ENCODE measurements at regions not wholly inside any gene's neighbourhood (a gene's known extent, or its start where the extent isn't known, plus 50 kb on each side); places are given as distances from the start of the nearest gene placed in this dataset.
A peak's percentile ranks its signal among the peaks of the same experiment; 100 is the strongest.
"Not testable (repeated sequence)": the region's sequence is repeated elsewhere in the genome, so short reads cannot be mapped to it uniquely, and the experiment has no call there.

DNA sequence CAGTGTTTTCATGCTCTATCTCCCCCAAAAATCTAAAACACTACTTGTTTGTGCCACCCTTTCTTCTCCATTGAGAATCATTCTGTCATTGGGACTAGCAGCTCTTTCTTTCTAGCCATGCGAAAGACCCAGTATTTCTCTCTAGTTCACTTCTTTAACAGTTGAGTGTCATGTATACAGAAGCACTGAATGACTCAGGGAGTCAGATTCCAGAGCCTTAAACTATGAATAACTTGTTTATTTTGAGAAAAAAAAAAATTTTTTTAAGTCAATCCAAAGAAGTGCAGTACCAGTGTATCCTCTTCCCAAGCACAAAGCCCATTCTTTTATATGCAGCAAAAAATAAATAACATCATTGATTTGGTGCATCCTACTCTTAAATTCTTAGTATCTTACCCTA, 415.4 kb upstream of the GRAMD2B start:
- no peak overlapping the region for H3K4me3 ChIP-seq (ENCODE audit: low read depth, low read length)
- no peak for DNase-seq (ENCODE audit: low read depth)
- TF ChIP-seq, protein P1, sequence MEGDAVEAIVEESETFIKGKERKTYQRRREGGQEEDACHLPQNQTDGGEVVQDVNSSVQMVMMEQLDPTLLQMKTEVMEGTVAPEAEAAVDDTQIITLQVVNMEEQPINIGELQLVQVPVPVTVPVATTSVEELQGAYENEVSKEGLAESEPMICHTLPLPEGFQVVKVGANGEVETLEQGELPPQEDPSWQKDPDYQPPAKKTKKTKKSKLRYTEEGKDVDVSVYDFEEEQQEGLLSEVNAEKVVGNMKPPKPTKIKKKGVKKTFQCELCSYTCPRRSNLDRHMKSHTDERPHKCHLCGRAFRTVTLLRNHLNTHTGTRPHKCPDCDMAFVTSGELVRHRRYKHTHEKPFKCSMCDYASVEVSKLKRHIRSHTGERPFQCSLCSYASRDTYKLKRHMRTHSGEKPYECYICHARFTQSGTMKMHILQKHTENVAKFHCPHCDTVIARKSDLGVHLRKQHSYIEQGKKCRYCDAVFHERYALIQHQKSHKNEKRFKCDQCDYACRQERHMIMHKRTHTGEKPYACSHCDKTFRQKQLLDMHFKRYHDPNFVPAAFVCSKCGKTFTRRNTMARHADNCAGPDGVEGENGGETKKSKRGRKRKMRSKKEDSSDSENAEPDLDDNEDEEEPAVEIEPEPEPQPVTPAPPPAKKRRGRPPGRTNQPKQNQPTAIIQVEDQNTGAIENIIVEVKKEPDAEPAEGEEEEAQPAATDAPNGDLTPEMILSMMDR (IDR thresholded peaks at IDR 0.05; ENCODE audit: control insufficient read depth, extremely low read depth, insufficient read depth) = no peak

DNA sequence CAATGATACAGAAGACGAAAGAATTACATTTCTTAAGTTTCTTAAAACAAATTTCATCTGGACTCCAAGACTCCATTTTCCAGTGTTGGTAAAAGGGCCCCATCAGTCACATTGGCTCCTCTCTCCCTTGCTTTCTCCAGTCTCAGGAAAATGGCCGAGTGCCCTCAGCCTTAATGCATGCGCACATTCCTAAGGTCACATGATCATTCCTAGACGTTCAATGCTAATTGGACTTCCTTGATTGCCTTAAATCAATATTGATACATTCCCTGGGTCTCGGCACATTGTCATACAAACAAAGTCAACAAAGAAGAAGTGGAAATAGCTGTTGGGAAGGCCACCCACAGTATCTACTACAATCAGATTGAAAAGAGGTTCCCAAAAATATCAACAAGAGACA, 413.6 kb upstream of the GRAMD2B start:
- no peak overlapping the region for H3K4me3 ChIP-seq (ENCODE audit: low read depth, low read length)
- TF ChIP-seq, protein P1 (IDR thresholded peaks at IDR 0.05; ENCODE audit: control insufficient read depth, extremely low read depth, insufficient read depth) = no peak
- peak; percentile 70 for DNase-seq (ENCODE audit: low read depth)

DNA sequence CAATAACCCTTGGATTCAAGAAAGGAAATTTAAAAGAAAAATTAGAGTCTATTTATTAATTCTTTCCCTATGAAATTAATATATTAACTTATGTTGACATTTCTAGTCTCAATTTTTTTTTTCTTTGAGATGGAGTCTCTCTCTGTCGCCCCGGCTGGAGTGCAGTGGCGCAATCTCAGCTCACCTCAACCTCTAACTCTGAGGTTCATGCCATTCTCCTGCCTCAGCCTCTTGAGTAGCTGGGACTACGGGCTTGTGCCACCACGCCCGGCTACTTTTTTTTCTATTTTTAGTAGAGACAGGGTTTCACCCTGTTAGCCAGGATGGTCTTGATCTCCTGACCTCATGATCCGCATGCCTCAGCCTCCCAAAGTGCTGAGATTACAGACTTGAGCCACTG, 411.7 kb upstream of the GRAMD2B start:
- not testable (repeated sequence) for H3K4me3 ChIP-seq (ENCODE audit: low read depth, low read length); DNase-seq (ENCODE audit: low read depth)

DNA sequence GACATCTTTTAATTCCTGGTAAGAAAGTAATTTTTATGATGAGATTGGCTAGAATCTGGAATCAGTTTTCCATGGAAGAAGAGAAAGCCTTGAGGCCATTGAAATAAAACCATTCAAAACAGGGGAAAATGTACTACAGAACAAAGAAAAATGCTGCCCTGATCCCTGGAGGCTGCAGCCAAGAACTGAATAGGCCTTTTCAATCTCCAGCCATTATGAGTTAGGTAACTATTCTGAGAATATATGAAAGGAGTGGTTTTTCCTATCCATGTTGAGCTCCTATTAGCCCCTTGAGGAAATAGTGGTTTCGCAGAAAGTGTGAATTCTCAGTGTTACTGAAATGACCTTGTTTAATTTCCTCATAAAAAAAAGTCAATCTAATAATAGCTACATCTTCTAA, 408.5 kb upstream of the GRAMD2B start:
- TF ChIP-seq, protein P1 (IDR thresholded peaks at IDR 0.05; ENCODE audit: control insufficient read depth, extremely low read depth, insufficient read depth) = no peak
- H3K4me3 ChIP-seq (ENCODE audit: low read depth, low read length) = no peak overlapping the region
- no peak for DNase-seq (ENCODE audit: low read depth)

DNA sequence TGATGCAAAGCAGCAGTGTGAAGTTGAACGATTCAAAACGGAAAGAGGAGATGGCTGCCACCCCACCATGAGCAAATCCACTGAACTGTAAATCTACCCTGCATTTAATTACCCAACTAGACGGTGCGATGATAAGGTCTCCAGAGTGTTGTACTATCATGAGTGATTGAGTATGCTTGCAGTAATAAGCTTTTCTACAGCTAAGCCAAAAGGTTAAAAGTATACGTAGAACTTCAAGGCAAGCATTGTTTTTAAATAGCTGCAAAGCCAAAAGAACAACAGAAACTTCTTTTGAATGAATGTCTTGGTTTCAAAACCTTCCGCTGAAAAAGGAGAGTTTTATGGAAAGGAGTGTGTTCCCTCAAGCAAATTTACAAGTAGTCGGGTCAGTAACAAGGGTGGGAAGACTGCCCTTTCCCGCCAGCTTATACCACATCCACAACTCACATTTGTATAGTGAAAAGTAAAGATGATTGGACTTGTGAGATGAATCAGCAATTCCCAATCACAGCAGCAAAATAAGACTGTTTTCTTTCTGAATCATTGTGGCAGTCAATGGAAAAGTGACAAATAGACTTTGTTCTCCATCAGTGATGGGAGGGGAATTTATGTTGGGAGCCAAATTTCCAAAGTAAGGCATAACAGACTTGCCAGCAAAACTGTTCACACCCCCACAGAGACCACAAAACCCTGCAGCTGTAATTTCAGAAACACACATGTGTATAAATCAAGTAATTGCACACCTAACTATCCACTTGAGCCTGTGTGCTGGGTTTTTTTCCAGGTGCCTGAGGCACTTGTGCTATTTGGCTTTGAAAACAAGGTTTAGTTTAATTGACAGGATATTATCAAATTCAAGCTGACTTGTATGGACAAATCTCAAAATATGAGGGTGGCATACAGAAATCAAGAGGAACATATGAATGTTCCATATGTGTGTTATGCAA, 407.7 kb upstream of the GRAMD2B start:
- TF ChIP-seq, protein P1 (IDR thresholded peaks at IDR 0.05; ENCODE audit: control insufficient read depth, extremely low read depth, insufficient read depth) = no peak
- no peak overlapping the region for H3K4me3 ChIP-seq (ENCODE audit: low read depth, low read length)
- DNase-seq (ENCODE audit: low read depth) = no peak

DNA sequence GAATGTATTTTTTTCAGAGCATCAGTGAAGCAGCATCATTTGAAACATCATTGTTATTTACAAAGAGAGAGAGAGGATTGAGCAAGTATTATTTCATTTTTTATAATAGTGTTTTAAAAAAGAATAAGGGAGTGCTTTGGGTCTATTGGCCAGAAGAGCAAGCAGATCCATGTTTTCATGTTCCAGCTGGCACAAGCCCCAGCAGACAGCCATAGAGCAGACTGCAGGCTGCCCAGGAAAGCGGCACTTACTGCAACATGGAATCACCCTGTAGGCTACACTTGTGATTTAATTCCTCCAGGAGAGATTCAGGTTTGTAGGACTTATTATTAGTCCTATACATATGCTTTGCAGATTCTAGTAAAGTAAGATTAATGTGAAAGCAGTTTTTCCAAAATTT, 407.0 kb upstream of the GRAMD2B start:
- TF ChIP-seq, protein P1 (IDR thresholded peaks at IDR 0.05; ENCODE audit: control insufficient read depth, extremely low read depth, insufficient read depth) = no peak
- no peak for DNase-seq (ENCODE audit: low read depth)
- no peak overlapping the region for H3K4me3 ChIP-seq (ENCODE audit: low read depth, low read length)

DNA sequence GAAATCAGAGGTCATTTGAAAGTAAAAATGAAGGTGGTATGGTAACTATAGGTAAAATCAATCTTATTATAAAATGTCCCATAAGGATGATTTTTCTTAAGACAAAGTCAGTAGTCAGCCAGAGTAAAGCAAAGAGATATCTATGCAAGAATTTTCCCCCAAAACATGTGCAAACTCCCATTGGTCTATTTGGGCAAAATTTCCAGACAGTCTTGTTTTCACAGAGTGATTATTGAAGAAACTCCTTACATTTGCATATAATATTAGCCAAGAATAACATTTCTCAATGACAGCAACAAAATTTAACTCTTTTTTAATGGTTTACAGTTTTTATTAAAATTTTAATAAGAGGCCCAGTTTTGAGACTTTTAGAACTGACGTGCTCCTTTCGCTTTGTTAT, 406.1 kb upstream of the GRAMD2B start:
- TF ChIP-seq, protein P1 (IDR thresholded peaks at IDR 0.05; ENCODE audit: control insufficient read depth, extremely low read depth, insufficient read depth) = no peak
- no peak overlapping the region for H3K4me3 ChIP-seq (ENCODE audit: low read depth, low read length)
- DNase-seq (ENCODE audit: low read depth) = no peak

Measured in LNCaP clone FGC (cell line).